ENCODE measurements at regions not wholly inside any gene's neighbourhood (a gene's known extent, or its start where the extent isn't known, plus 50 kb on each side); places are given as distances from the start of the nearest gene placed in this dataset.
"Not testable (repeated sequence)": the region's sequence is repeated elsewhere in the genome, so short reads cannot be mapped to it uniquely, and the experiment has no call there.

DNA sequence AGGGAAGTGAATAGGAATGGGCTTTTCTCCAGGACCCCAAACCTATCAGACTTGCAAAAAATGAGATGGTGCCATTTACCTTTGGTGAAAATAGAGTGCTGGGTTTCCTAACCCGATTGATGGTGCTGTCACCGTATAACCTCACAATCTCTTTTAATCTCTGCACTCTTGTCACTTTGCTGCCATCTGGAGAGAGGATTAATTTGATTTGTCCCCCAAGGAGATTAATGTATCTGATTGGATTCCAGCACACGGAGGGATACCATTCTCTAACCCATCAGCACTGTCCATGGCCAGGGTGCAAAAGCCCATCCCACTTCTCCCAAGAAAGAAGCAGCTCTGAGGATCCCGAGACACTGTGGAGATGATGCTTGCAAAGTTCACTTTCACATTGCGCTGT lies 86.3 kb upstream of the NFE2L3 start:
- DNase-seq = no peak

DNA sequence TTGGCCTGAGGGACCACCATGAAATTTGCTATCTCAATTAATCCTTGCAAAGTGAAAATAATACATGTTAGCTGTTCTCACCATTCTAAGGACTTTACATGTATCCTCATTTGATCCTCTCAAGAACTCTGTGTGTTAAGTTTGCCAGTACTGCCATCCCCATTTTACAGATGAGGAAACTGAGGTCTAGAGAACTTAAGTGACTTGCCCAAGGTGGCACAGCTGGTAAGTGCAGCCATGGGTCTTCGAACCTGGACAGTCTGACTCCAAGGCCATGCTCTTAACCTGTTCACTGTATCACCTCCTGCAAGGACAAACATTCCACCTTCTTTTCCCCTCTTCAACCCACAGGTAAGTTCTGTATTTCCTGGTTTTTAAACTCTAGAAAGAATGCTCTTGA lies 85.3 kb upstream of the NFE2L3 start:
- no peak for DNase-seq

DNA sequence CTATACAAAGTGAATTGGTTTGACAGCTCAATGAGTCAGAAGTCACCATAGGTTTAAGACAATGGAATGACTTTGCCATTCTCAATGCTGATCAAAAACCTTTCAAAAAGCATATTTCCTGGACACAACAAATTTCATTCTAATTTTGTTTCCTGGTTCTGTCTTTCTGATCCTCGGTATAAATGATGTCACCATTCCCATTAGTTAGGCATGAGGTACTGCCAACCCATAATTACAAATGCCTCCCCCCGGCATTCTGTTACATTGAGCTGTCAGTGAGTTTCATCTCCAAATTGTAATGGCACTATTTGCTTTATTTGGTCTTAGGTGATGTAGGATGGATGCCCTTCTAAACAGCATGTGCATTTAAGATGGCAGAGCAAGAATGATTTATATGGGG lies 81.7 kb upstream of the NFE2L3 start:
- no peak for DNase-seq

GRCh38 chr7:26071622-26072456 lies 80.2 kb upstream of the NFE2L3 start:
- DNase-seq = no peak

- no peak for DNase-seq
These were observed 79.0 kb upstream of the NFE2L3 start for GRCh38 chr7:26073041-26073440.

DNA sequence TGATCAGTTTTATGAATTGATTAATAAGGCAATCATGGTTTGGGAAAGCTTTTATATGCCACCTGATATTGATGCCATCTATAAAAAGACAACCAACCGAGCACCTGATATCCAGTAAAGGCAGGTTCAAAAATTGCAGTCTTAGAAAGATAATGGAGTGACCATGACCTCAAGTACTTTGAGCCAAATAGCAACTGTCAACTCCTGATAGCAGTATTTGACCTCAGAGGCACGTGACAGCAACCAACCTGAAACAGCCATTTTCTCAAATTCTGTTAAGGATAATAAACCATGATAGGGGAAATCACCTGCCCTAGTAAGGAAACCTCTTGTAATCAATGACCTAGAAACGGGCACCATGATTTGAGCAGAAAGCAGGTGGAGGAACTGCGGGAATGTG lies 77.1 kb upstream of the NFE2L3 start:
- no peak for DNase-seq

- DNase-seq = no peak
These were observed 75.3 kb upstream of the NFE2L3 start for GRCh38 chr7:26076691-26077090.

DNA sequence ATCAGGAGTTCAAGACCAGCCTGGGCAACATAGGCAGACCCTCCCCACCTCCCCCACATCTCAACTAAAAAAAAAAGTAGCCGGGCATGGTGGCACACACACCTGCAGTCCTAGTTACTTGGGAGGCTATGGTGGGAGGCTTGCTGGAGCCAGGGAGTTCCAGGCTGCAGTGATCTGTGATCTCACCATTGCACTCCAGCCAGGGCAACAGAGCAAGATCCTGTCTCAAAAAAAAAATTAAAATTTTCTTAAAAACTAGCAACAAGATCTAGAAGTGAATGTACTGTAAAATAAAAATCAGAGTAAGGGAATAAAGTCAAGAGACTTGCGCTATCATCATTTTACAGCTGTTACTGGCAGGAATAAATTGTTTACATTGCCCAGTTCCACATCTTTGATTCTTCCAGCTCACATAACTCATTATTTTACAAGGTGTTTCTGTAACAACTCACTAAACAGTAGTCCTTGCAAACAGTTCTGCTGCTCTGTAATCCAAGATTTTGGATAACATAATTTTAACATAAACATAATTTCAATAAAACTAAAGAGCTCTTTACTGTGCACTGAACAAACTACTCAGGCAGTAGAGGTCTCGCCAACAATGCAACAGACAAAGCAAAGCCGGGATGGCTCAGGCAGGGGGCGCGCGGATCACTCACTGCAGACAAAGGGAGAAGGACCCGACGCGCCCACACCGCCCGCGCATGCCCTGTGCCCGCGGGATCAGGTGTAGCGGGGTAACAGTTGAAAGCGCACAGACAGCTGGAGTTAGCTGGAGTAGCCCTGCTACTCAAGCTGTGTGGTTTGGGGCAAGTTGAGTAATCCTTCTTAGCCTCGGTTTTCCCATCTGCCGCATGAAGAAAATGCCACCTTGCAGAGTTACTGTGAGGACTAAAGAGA lies 73.3 kb upstream of the NFE2L3 start:
- peak; percentile 54 for DNase-seq

DNA sequence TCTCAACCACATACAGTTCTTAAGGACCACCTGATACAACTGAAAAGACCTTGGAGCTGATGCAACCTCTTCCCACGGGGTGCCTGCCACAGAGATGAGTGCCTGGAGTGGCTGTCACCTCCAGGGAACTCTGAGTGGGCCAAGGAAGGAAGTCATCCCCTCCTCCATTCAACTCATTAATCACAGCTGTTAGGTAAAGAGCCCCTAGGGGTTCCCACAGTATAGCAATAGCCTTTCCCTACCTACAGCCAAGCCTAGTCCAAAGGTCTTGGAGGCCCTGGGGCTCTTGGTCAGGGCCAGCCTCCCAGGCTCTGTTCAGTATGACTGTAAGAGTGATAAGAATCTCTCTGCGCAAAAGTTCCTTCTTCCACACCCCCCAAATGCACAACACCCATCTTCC lies 70.4 kb upstream of the NFE2L3 start:
- DNase-seq = no peak

DNA sequence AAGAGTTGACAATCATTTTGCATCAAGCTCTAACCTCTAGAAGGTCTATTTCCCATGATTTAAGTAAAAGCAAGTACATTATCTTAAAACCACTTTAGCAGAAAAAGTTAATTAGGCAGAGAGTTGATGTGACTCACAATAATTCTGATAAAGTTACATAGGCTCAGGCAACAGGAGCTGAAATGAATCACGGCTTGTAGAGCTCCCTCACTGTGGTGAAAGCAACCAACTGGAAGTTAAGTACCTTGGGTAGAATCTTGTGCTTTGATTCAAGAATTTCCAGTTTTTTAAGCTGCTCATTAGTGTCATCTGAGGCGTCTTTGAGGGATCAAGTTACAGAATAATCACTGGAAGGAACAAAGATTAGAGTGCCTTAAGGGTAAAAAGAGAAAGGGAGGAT lies 68.9 kb upstream of the NFE2L3 start:
- no peak for DNase-seq

DNA sequence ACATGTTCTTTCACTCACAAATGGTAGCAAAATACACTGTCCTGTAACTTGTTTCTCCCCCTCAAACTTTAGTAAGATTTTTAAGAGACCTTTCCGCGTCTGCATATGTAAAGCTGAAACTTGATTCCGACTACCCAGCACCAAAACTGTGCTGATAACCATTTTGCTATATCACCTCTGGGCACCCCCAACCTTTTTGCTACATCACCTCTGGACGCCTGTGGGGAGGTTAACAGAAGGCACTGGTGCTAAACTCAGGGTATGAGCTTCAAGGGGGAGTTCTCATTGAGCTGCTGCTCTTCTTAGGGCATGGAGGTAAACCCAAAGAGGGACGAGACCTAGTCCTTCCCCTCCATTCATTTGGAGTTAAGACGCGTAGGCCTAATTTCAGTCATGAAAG lies 67.6 kb upstream of the NFE2L3 start:
- DNase-seq = no peak

GRCh38 chr7:26085771-26086170 lies 66.2 kb upstream of the NFE2L3 start:
- DNase-seq = no peak

- DNase-seq = no peak
These were observed 64.5 kb upstream of the NFE2L3 start for GRCh38 chr7:26087321-26088091.

DNA sequence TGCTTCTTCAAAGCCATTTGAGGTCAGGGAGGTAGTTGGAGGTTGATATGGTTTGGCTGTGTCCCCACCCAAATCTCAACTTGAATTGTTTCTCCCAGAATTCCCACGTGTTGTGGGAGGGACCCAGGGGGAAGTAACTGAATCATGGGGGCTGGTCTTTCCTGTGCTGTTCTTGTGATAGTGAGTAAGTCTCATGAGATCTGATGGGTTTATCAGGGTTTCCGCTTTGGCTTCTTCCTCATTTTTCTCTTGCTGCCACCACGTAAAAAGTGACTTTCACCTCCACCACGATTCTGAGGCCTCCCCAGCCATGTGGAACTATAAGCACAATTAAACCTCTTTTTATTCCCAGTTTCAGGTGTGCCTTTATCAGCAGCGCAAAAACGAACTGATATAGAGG lies 62.5 kb upstream of the NFE2L3 start:
- DNase-seq = not testable (repeated sequence)

DNA sequence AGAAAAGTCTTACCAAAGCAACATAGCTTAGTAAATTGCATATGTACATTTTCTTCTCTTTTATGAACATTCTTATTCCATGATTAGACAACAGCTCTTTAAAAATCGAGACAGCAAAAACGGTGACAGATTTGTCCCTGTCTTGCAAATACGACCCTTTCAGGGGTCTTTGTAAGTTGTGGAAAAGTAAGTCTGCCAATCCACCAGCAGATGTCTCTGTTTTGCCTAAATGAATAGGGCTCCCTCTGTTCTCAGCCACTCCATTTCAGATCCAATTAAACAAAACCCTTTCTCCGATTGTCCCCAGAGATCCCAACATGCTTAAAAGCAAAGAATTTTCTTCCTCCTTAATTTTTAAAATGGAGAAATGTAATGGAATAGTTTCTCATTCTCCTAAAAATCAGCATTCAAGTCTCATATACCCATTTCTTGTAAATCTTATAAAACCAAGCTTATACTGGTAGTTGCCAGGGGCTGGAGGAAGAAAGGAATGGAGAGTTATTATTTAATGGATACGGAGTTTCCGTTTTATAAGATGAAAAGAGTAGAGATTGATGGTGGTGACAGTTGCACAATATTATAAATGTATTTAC lies 61.0 kb upstream of the NFE2L3 start:
- DNase-seq = no peak

DNA sequence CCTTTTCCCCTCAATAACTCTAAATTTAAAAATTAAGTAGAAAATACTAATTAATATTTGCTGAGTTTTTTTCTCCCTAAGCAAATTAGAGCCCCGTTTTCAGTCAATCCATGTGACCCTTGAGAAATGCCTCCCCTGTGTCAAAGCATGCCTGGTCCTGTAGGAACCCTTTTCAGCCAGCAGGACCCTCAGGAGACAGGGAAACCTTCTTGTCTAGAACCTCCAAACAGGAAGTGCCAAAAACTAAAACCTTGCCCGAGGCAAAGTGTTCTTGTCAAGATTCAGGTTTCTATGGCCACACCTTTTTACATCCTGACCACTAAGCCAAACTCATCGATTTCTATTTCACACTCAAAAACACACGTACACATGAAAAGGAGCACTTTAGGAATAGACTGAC lies 60.1 kb upstream of the NFE2L3 start:
- no peak for DNase-seq

GRCh38 chr7:26093023-26093422 lies 59.0 kb upstream of the NFE2L3 start:
- DNase-seq = no peak

DNA sequence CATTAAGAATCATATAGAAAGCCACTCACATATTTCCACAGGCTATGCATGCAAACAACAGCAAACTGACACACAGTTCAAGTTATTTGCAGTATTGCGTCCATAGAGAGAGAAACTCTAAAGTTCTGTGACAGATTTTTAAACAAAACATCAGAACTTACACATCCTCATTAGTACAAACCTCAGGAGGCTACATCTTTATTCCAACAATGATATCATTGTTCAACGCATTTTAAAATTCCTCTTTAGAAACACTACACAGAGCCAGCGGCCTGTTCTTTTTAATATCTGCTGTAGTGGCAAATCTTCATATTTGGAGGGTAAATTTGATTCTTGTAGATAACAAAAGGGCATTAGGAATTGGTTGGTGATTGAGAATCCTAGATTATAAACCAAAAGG lies 55.9 kb upstream of the NFE2L3 start:
- DNase-seq = no peak

- DNase-seq = no peak
These were observed 53.9 kb upstream of the NFE2L3 start for GRCh38 chr7:26097837-26098668.

DNA sequence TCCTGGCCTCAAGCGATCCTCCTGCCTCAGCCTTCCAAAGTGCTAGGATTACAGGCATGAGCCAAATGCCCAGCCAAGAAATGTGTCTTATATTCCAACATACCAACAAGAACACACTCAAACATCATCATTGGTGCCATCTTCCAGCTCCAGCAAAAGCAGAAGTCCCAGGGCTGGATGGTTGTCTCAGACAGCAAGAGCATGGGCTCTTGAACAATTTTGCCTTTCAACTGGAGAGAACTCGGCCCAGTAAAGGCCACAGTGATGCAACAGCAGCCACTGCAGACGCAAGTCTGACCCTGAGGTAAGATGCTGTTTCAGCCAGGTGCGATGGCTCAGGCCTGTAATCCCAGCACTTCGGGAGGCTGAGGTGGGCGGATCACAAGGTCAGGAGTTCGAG lies 52.8 kb upstream of the NFE2L3 start:
- DNase-seq = no peak

DNA sequence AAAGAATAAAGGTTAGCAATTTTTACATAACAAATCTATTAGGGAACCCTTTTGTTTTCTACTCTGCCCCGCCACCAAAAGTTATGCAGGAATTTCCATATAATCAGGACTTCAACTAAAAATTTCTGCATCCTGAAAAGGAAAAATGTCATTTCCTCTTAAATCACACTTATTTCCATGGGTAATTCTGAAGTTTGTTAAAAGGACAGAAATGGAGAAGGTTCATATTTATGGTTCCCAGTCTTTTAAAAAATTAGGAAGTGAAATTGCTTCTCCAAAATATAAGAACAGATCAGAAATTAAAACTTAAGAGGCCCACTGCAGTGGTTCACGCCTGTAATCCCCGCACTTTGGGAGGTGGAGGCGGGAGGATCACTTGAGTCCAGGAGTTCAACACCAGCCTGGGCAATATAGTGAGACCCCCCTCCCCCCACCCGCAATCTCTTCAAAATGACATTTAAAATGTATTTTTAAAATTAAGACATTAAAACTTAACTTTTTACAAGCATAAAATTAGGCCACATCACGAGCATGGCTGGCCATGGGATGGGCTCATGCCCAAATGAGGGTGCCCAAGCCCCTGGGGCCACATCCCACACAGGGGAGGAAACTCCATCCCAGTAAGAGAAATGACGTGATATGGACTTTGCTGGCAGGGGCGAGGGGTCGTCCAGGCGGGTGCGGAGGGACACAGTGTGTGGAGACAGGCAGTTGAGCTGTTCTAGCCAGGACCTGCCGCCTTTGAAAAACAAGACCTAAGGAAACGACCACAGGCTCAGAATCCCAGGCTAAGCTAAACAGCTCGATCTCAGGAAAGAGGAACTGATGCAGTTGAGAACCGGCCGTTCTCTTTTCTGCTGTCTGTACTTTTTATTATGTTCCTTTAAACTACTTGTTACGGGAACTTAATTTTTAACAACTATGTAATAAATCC lies 51.3 kb upstream of the NFE2L3 start:
- DNase-seq = no peak

Data from activated gamma-delta T cell (primary cell).